ENCODE measurements at regions not wholly inside any gene's neighbourhood (a gene's known extent, or its start where the extent isn't known, plus 50 kb on each side); places are given as distances from the start of the nearest gene placed in this dataset.

GRCh38 chr13:99652901-99653300 is 151.6 kb downstream of the TM9SF2 start:
- no peak for DNase-seq (ENCODE audit: low spot score in 2 of 2)

GRCh38 chr13:99652141-99652540 is 150.9 kb downstream of the TM9SF2 start:
- no peak for TF ChIP-seq CTCF (IDR thresholded peaks at IDR 0.05)
- H3K4me3 ChIP-seq, result no peak overlapping the region
- no peaks in the 10 kb centered on the region for H3K4me1 ChIP-seq
- H3K9me3 ChIP-seq, result no peaks in the 10 kb centered on the region
- H3K27ac ChIP-seq, result no peak overlapping the region
- H3K36me3 ChIP-seq, result no peaks in the 10 kb centered on the region
- no peaks in the 10 kb centered on the region for H3K27me3 ChIP-seq
- no peak for DNase-seq (ENCODE audit: low spot score in 2 of 2)
- intact Hi-C loops (cut with DNase I), result no loop called here

More at GRCh38 chr13:99652901-99653300, 151.6 kb downstream of the TM9SF2 start:
- H3K9me3 ChIP-seq, result no peaks in the 10 kb centered on the region
- H3K4me3 ChIP-seq, result no peak overlapping the region
- no peak overlapping the region for H3K27ac ChIP-seq
- intact Hi-C loops (cut with DNase I), result no loop called here
- H3K36me3 ChIP-seq, result no peaks in the 10 kb centered on the region
- no peak for TF ChIP-seq CTCF (IDR thresholded peaks at IDR 0.05)
- H3K27me3 ChIP-seq, result no peaks in the 10 kb centered on the region
- H3K4me1 ChIP-seq, result peaks cover 0 to 3% of the 10 kb centered on the region in 2 donors

GRCh38 chr13:99651016-99651415 is 149.7 kb downstream of the TM9SF2 start:
- H3K4me3 ChIP-seq, result no peak overlapping the region
- no peak overlapping the region for H3K27ac ChIP-seq
- intact Hi-C loops (cut with DNase I), result no loop called here
- DNase-seq (ENCODE audit: low spot score in 2 of 2), result no peak
- H3K9me3 ChIP-seq, result no peaks in the 10 kb centered on the region
- no peaks in the 10 kb centered on the region for H3K4me1 ChIP-seq
- no peaks in the 10 kb centered on the region for H3K27me3 ChIP-seq
- no peaks in the 10 kb centered on the region for H3K36me3 ChIP-seq
- no peak for TF ChIP-seq CTCF (IDR thresholded peaks at IDR 0.05)

- TF ChIP-seq CTCF (IDR thresholded peaks at IDR 0.05), result no peak
- no peak overlapping the region for H3K27ac ChIP-seq
- H3K36me3 ChIP-seq, result no peaks in the 10 kb centered on the region
- no peaks in the 10 kb centered on the region for H3K9me3 ChIP-seq
- H3K4me1 ChIP-seq, result no peaks in the 10 kb centered on the region
- intact Hi-C loops (cut with DNase I), result no loop called here
- no peak overlapping the region for H3K4me3 ChIP-seq
- no peak for DNase-seq (ENCODE audit: low spot score in 2 of 2)
- H3K27me3 ChIP-seq, result no peaks in the 10 kb centered on the region
These were observed 149.1 kb downstream of the TM9SF2 start for GRCh38 chr13:99650410-99650809.

GRCh38 chr13:99648927-99649326 is 147.7 kb downstream of the TM9SF2 start:
- no peak overlapping the region for H3K4me3 ChIP-seq
- H3K27ac ChIP-seq, result no peak overlapping the region
- H3K36me3 ChIP-seq, result no peaks in the 10 kb centered on the region
- TF ChIP-seq CTCF (IDR thresholded peaks at IDR 0.05), result no peak
- DNase-seq (ENCODE audit: low spot score in 2 of 2), result no peak
- no peaks in the 10 kb centered on the region for H3K27me3 ChIP-seq
- intact Hi-C loops (cut with DNase I), result no loop called here
- no peaks in the 10 kb centered on the region for H3K9me3 ChIP-seq
- no peaks in the 10 kb centered on the region for H3K4me1 ChIP-seq

GRCh38 chr13:99648066-99648665 is 146.9 kb downstream of the TM9SF2 start:
- Histone ChIP-seq H3K4me1 (no peaks in the 10 kb centered on the region), H3K27ac (no peak overlapping the region), H3K4me3 (no peak overlapping the region), H3K9me3 (no peaks in the 10 kb centered on the region), H3K27me3 (no peaks in the 10 kb centered on the region), H3K36me3 (no peaks in the 10 kb centered on the region)
- intact Hi-C loops (cut with DNase I), result no loop called here
- TF ChIP-seq CTCF (IDR thresholded peaks at IDR 0.05), result no peak
- DNase-seq (ENCODE audit: low spot score in 2 of 2), result no peak
